Right lung (tissue), 2 donors: ENCODE measurements at regions not wholly inside any gene's neighbourhood (a gene's known extent, or its start where the extent isn't known, plus 50 kb on each side); places are given as distances from the start of the nearest gene placed in this dataset.
"Not testable (repeated sequence)": the region's sequence is repeated elsewhere in the genome, so short reads cannot be mapped to it uniquely, and the experiment has no call there.

Experiments
- DNase-seq, 2 donors: peaks; one replicate each; pipeline ENCODE4 v3.0.0-alpha.2; 2013

GRCh38 chr4:12360391-12360790 lies 931.7 kb upstream of the HS3ST1 start:
- DNase-seq: no peak

- no peak for DNase-seq
These were observed 930.7 kb upstream of the HS3ST1 start for GRCh38 chr4:12359420-12359819.

- not testable (repeated sequence) for DNase-seq
These were observed 904.4 kb upstream of the HS3ST1 start for GRCh38 chr4:12333083-12333482.

GRCh38 chr4:12324965-12325364 lies 896.3 kb upstream of the HS3ST1 start:
- no peak for DNase-seq

GRCh38 chr4:12319765-12320164 lies 891.1 kb upstream of the HS3ST1 start:
- DNase-seq: no peak

- DNase-seq: no peak
These were observed 876.2 kb upstream of the HS3ST1 start for GRCh38 chr4:12304905-12305304.

GRCh38 chr4:12296366-12296765 lies 867.7 kb upstream of the HS3ST1 start:
- DNase-seq: no peak

GRCh38 chr4:12293906-12294525 lies 865.3 kb upstream of the HS3ST1 start:
- peak; percentile 6 to 10 for DNase-seq

- no peak for DNase-seq
These were observed 857.7 kb upstream of the HS3ST1 start for GRCh38 chr4:12286351-12286750.

- DNase-seq: no peak
These were observed 841.9 kb upstream of the HS3ST1 start for GRCh38 chr4:12270546-12270945.

- DNase-seq: no peak
These were observed 836.9 kb upstream of the HS3ST1 start for GRCh38 chr4:12265554-12265953.

- DNase-seq: no peak
These were observed 831.8 kb upstream of the HS3ST1 start for GRCh38 chr4:12260453-12260852.

- DNase-seq: no peak
These were observed 816.3 kb upstream of the HS3ST1 start for GRCh38 chr4:12244973-12245372.

GRCh38 chr4:12242354-12242753 lies 813.7 kb upstream of the HS3ST1 start:
- DNase-seq: no peak

- no peak for DNase-seq
These were observed 811.4 kb upstream of the HS3ST1 start for GRCh38 chr4:12239897-12240636.

- DNase-seq: no peak
These were observed 802.4 kb upstream of the HS3ST1 start for GRCh38 chr4:12231098-12231497.

- DNase-seq: no peak
These were observed 792.3 kb upstream of the HS3ST1 start for GRCh38 chr4:12221031-12221430.

GRCh38 chr4:12211636-12212035 lies 782.9 kb upstream of the HS3ST1 start:
- DNase-seq: no peak

GRCh38 chr4:12207396-12207795 lies 778.7 kb upstream of the HS3ST1 start:
- no peak for DNase-seq

GRCh38 chr4:12206091-12206490 lies 777.4 kb upstream of the HS3ST1 start:
- DNase-seq: no peak

GRCh38 chr4:12203945-12204344 lies 775.3 kb upstream of the HS3ST1 start:
- DNase-seq: no peak

GRCh38 chr4:12200226-12200625 lies 771.5 kb upstream of the HS3ST1 start:
- DNase-seq: no peak

GRCh38 chr4:12186526-12186925 lies 757.8 kb upstream of the HS3ST1 start:
- no peak for DNase-seq
